ENCODE measurements at regions not wholly inside any gene's neighbourhood (a gene's known extent, or its start where the extent isn't known, plus 50 kb on each side); places are given as distances from the start of the nearest gene placed in this dataset.

DNA sequence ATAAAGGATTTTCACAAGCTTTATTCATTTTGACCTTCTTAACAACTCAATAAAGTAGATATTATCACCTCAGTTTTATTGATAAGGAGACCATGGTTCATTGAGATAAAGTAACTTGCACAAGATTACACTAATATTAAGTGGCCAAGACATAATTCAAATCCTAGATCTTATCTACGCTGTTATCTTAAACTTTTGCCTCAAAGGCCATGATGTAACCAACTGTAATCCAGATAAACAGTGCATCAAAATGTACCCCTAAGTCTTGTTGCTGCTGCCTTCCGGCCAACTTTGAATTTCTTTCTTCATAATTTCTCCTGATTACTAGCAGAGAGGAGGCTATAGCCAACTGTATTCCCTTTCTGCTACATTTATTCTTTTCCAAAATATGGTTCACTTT is 1094.8 kb upstream of the PIK3C3 start:
- TF ChIP-seq POLR2AphosphoS5 (IDR thresholded peaks at IDR 0.05) (no peak), POLR2A (IDR thresholded peaks at IDR 0.05) (no peak)
